OCI-LY1 (cell line): ENCODE measurements at regions not wholly inside any gene's neighbourhood (a gene's known extent, or its start where the extent isn't known, plus 50 kb on each side); places are given as distances from the start of the nearest gene placed in this dataset.

ENCODE experiments used
- H2AFZ ChIP-seq: fragments of 200-600 bp; sonication (generic), shearing (Covaris generic); 2 replicates; pipeline ENCODE4 v1.6.0; 2014; ENCODE audit warnings: antibody characterized with exemption, mild to moderate bottlenecking, low read length
- H3F3A ChIP-seq: fragments of 200-600 bp; sonication (generic), shearing (Covaris generic); 2 replicates; pipeline ENCODE4 v1.6.0; 2014; ENCODE audit warnings: mild to moderate bottlenecking, antibody characterized with exemption, low read length, moderate library complexity; ENCODE audit not compliant: insufficient read depth
- H3K27ac ChIP-seq: fragments of 200-600 bp; sonication (generic); 2 replicates; pipeline ENCODE4 v1.5.1; 2014; ENCODE audit warnings: low read length, mixed run types, mild to moderate bottlenecking, low read depth; ENCODE audit not compliant: poor library complexity, severe bottlenecking
- H3K27me3 ChIP-seq: fragments of 200-600 bp; sonication (generic); 2 replicates; pipeline ENCODE4 v1.6.0; 2014; ENCODE audit warnings: antibody characterized with exemption, mild to moderate bottlenecking, low read length, moderate library complexity; ENCODE audit not compliant: insufficient read depth
- H3K36me3 ChIP-seq: fragments of 200-600 bp; sonication (generic); 2 replicates; pipeline ENCODE4 v1.6.1; 2014; ENCODE audit warnings: mild to moderate bottlenecking, antibody characterized with exemption, low read length, moderate library complexity, mixed read lengths; ENCODE audit not compliant: insufficient read depth
- H3K4me1 ChIP-seq: fragments of 200-600 bp; sonication (generic); 2 replicates; pipeline ENCODE4 v1.5.1; 2014; ENCODE audit warnings: mild to moderate bottlenecking, low read length, moderate library complexity; ENCODE audit not compliant: insufficient read depth, severe bottlenecking
- H3K4me2 ChIP-seq: fragments of 200-600 bp; sonication (generic), shearing (Covaris generic); 2 replicates; pipeline ENCODE4 v1.6.1; 2014; ENCODE audit warnings: low read length
- H3K4me3 ChIP-seq: fragments of 200-600 bp; sonication (generic); 2 replicates; pipeline ENCODE4 v1.5.1; 2014; ENCODE audit warnings: low read length, low read depth, mild to moderate bottlenecking, mixed read lengths; ENCODE audit not compliant: poor library complexity, severe bottlenecking
- H3K79me2 ChIP-seq: fragments of 200-600 bp; shearing (Covaris generic); 2 replicates; pipeline ENCODE4 v1.6.1; 2016; ENCODE audit warnings: mixed run types, low read length, mixed read lengths; ENCODE audit not compliant: insufficient read depth
- H3K9ac ChIP-seq: fragments of 200-600 bp; sonication (generic), shearing (Covaris generic); 2 replicates; pipeline ENCODE4 v1.6.1; 2014; ENCODE audit warnings: mild to moderate bottlenecking, low read length, mixed read lengths
- H3K9me2 ChIP-seq: fragments of 200-600 bp; sonication (generic), shearing (Covaris generic); 2 replicates; pipeline ENCODE4 v1.6.1; 2014; ENCODE audit warnings: low read depth, mild to moderate bottlenecking, low read length, mixed read lengths
- H3K9me3 ChIP-seq: fragments of 200-600 bp; shearing (Covaris generic); 2 replicates; pipeline ENCODE4 v1.6.1; 2014; ENCODE audit warnings: low read length, mixed read lengths
- H4K20me1 ChIP-seq: fragments of 200-600 bp; sonication (generic), shearing (Covaris generic); 2 replicates; pipeline ENCODE4 v1.6.0; 2016; ENCODE audit warnings: mild to moderate bottlenecking, low read length; ENCODE audit not compliant: insufficient read depth
- EZH2 ChIP-seq: fragments of 200-600 bp; sonication (generic), shearing (Covaris generic); IDR thresholded peaks from 2 replicates; pipeline ENCODE4 v1.8.0; 2017; ENCODE audit warnings: borderline replicate concordance, mixed run types, mild to moderate bottlenecking, antibody characterized with exemption, low read length, moderate library complexity, mixed read lengths
- TF ChIP-seq, protein P1 (sequence below): fragments of 200-600 bp; sonication (generic), shearing (Covaris generic); IDR thresholded peaks from 2 replicates; pipeline ENCODE4 v1.5.1; 2017; ENCODE audit warnings: mild to moderate bottlenecking, antibody characterized with exemption, low read length, moderate library complexity, mixed read lengths

DNA sequence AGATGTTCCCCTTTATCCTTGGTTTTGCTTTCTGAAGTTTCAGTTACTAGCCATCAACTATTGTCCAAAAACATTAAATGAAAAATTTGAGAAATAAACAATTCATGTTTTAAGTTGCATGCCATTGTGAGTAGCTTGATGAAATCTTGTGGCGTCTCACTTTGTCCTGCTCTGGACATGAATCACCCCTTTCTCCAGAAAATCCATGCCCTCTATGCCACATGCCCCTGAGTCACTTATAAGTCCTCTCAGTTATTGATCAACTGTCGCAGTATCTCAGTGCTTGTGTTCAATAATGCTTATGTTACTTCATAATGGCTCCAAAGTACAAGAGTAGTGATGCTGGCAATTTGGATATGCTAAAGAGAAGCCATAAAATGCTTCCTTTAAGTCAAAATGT lies 208.0 kb upstream of the FERD3L start:
- Histone ChIP-seq H3K4me1 (no peaks in the 10 kb centered on the region), H2AFZ (no peak overlapping the region), H3F3A (no peaks in the 10 kb centered on the region), H3K4me2 (no peak overlapping the region), H3K9ac (no peak overlapping the region), H4K20me1 (no peaks in the 10 kb centered on the region), H3K79me2 (no peaks in the 10 kb centered on the region), H3K27ac (no peak overlapping the region), H3K27me3 (no peaks in the 10 kb centered on the region), H3K36me3 (no peaks in the 10 kb centered on the region), H3K9me2 (no peaks in the 10 kb centered on the region), H3K4me3 (no peak overlapping the region), H3K9me3 (no peaks in the 10 kb centered on the region)
- TF ChIP-seq EZH2 = no peak
- TF ChIP-seq, protein P1, sequence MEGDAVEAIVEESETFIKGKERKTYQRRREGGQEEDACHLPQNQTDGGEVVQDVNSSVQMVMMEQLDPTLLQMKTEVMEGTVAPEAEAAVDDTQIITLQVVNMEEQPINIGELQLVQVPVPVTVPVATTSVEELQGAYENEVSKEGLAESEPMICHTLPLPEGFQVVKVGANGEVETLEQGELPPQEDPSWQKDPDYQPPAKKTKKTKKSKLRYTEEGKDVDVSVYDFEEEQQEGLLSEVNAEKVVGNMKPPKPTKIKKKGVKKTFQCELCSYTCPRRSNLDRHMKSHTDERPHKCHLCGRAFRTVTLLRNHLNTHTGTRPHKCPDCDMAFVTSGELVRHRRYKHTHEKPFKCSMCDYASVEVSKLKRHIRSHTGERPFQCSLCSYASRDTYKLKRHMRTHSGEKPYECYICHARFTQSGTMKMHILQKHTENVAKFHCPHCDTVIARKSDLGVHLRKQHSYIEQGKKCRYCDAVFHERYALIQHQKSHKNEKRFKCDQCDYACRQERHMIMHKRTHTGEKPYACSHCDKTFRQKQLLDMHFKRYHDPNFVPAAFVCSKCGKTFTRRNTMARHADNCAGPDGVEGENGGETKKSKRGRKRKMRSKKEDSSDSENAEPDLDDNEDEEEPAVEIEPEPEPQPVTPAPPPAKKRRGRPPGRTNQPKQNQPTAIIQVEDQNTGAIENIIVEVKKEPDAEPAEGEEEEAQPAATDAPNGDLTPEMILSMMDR = no peak

DNA sequence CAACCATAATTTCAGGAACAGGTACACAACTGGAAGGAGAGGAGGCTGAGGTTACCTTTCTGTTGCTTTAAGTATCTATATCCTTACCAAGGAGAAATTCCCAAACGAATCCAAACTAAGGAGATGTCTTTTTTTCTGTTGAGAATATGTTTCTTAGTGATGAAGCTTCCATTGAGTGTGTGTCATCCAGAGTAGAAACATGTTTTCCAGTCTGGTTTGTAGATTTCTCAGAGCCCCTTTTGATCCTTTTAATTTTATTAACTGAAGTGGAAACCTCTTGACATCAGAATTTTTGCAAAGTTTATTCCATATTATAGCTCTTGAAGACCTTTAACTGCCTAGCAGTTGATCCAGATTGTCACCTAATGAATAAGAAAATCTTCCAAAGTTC lies 207.1 kb upstream of the FERD3L start:
- H3K79me2 ChIP-seq = no peaks in the 10 kb centered on the region
- no peaks in the 10 kb centered on the region for H3F3A ChIP-seq
- H2AFZ ChIP-seq = no peak overlapping the region
- H3K27ac ChIP-seq = no peak overlapping the region
- H3K9me3 ChIP-seq = no peaks in the 10 kb centered on the region
- H3K9me2 ChIP-seq = no peaks in the 10 kb centered on the region
- TF ChIP-seq EZH2 = no peak
- TF ChIP-seq, protein P1 = no peak
- no peaks in the 10 kb centered on the region for H3K4me1 ChIP-seq
- no peak overlapping the region for H3K4me2 ChIP-seq
- no peaks in the 10 kb centered on the region for H4K20me1 ChIP-seq
- H3K27me3 ChIP-seq = no peaks in the 10 kb centered on the region
- no peak overlapping the region for H3K4me3 ChIP-seq
- no peaks in the 10 kb centered on the region for H3K36me3 ChIP-seq
- H3K9ac ChIP-seq = no peak overlapping the region

DNA sequence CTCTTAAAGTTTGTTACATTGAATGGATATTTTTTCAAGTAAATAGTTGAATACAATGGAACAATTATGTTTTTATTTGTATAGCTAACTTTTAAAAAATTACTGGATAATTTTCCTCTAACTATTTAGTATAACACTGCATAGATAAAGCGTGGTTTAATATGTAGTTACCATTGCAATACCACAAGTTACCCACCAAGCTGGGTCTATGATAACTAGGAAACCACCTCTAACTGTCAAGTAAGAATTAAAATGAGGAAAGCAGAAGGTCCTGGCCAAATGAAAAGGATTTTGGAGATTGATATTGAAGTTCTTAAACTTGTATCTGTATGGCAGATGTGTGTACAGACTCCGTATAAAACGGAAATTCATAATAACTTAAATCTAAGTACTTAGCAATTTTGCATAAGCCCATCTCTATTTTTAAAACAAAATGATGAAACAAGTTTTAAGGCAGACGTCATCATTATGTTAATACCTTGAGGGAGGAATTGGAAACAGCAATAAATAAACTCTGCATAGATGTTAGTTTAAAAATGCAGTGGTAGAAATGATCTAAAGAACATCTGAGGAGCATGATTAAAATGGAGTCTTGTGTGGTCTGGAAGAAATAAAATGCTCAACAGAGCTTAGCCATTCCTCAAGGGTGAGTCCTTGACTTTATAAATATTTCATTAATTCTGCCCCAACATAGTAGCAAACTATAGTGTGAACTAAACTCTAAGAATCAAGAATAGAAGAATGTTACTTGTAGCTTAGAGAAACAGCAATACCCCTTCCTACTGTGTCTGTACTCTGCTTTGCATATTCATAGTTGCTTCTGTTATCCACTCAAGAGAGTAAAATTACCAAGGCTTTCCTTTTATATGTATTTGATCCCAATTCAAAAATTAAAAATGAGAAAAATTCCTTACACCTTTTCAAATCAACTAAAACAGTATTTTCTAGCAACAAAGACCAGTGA lies 206.4 kb upstream of the FERD3L start:
- Histone ChIP-seq H3K4me1 (no peaks in the 10 kb centered on the region), H4K20me1 (no peaks in the 10 kb centered on the region), H3F3A (no peaks in the 10 kb centered on the region), H3K79me2 (no peaks in the 10 kb centered on the region), H2AFZ (no peak overlapping the region), H3K27me3 (no peaks in the 10 kb centered on the region), H3K36me3 (no peaks in the 10 kb centered on the region), H3K9ac (no peak overlapping the region), H3K4me3 (no peak overlapping the region), H3K27ac (no peak overlapping the region), H3K9me3 (no peaks in the 10 kb centered on the region), H3K9me2 (no peaks in the 10 kb centered on the region), H3K4me2 (no peak overlapping the region)
- TF ChIP-seq, protein P1 = no peak
- no peak for TF ChIP-seq EZH2
